Type B pancreatic cell (in vitro differentiated cells): ENCODE measurements at regions not wholly inside any gene's neighbourhood (a gene's known extent, or its start where the extent isn't known, plus 50 kb on each side); places are given as distances from the start of the nearest gene placed in this dataset.

Source experiments
- DNase-seq: peaks from one replicate; pipeline ENCODE4 v3.0.0; 2021; ENCODE audit warnings: mixed read lengths; ENCODE audit not compliant: unreplicated experiment; ENCODE audit errors: extremely low spot score
- H3K27ac Mint-ChIP-seq: 2 replicates; pipeline ENCODE4 v1.8.0; 2021; ENCODE audit warnings: mild to moderate bottlenecking, mixed read lengths
- H3K27me3 Mint-ChIP-seq: 2 replicates; pipeline ENCODE4 v1.8.0; 2021; ENCODE audit warnings: mixed read lengths
- H3K36me3 Mint-ChIP-seq: 2 replicates; pipeline ENCODE4 v1.8.0; 2021; ENCODE audit warnings: mixed read lengths
- H3K4me1 Mint-ChIP-seq: one replicate; pipeline ENCODE4 v1.8.0; 2021; ENCODE audit warnings: mixed read lengths; ENCODE audit not compliant: unreplicated experiment
- H3K4me3 Mint-ChIP-seq: 2 replicates; pipeline ENCODE4 v1.8.0; 2021; ENCODE audit warnings: mild to moderate bottlenecking, mixed read lengths
- H3K9me3 Mint-ChIP-seq: 2 replicates; pipeline ENCODE4 v1.8.0; 2021; ENCODE audit warnings: mixed read lengths
- TF ChIP-seq, protein P1 (sequence below): fragments of 200-600 bp; sonication (generic); conservative IDR thresholded peaks from 2 replicates; pipeline ENCODE4 v1.5.0; 2021; ENCODE audit warnings: antibody characterized with exemption, mild to moderate bottlenecking

DNA sequence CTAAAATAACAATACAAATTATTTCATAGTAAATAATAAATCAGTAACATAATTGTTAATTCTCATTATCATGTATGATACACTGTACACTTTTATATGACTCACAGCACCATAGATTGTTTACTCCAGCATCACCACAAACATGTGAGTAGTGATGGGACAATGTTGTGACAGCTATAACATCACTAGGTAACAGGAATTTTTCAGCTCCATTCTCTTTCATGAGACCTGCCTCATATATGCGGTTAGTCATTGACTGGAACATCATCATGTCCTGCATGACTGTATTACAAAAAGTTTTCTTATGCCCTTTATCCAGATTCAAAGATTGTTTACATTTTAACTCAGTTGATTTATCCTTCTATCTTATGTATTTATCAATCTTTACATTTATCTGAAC is 1530.0 kb downstream of the PCDH18 start:
- TF ChIP-seq, protein P1, sequence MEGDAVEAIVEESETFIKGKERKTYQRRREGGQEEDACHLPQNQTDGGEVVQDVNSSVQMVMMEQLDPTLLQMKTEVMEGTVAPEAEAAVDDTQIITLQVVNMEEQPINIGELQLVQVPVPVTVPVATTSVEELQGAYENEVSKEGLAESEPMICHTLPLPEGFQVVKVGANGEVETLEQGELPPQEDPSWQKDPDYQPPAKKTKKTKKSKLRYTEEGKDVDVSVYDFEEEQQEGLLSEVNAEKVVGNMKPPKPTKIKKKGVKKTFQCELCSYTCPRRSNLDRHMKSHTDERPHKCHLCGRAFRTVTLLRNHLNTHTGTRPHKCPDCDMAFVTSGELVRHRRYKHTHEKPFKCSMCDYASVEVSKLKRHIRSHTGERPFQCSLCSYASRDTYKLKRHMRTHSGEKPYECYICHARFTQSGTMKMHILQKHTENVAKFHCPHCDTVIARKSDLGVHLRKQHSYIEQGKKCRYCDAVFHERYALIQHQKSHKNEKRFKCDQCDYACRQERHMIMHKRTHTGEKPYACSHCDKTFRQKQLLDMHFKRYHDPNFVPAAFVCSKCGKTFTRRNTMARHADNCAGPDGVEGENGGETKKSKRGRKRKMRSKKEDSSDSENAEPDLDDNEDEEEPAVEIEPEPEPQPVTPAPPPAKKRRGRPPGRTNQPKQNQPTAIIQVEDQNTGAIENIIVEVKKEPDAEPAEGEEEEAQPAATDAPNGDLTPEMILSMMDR: no peak
- Mint-ChIP-seq H3K4me1 (no peaks in the 10 kb centered on the region), H3K4me3 (no peak overlapping the region), H3K27ac (no peak overlapping the region), H3K36me3 (no peaks in the 10 kb centered on the region), H3K9me3 (no peaks in the 10 kb centered on the region), H3K27me3 (no peaks in the 10 kb centered on the region)
- no peak for DNase-seq

DNA sequence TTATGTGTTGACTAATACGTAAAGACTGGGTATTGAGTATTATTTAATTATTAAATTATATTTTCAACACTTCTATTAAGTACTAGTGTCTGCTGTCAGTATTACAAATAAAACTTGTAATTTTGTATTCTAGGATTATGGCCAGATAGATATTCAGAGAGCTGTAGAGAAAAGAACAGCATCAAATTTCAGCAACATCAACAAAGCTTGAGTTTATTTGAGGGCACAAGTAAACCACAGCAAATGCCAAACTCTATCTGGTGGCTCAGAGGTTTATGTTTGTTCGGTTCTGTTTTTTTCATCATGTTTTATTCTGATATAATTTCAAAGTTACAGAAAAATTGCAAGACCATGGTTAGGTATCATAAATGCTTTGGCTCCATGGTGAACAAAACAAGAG is 1530.5 kb downstream of the PCDH18 start:
- H3K27me3 Mint-ChIP-seq: no peaks in the 10 kb centered on the region
- no peaks in the 10 kb centered on the region for H3K4me1 Mint-ChIP-seq
- no peaks in the 10 kb centered on the region for H3K36me3 Mint-ChIP-seq
- TF ChIP-seq, protein P1: no peak
- H3K27ac Mint-ChIP-seq: no peak overlapping the region
- no peaks in the 10 kb centered on the region for H3K9me3 Mint-ChIP-seq
- no peak overlapping the region for H3K4me3 Mint-ChIP-seq
- DNase-seq: no peak

GRCh38 chr4:136000246-136000645 is 1532.0 kb downstream of the PCDH18 start:
- H3K4me1 Mint-ChIP-seq: no peaks in the 10 kb centered on the region
- H3K36me3 Mint-ChIP-seq: no peaks in the 10 kb centered on the region
- H3K27ac Mint-ChIP-seq: no peak overlapping the region
- no peak for DNase-seq
- H3K9me3 Mint-ChIP-seq: no peaks in the 10 kb centered on the region
- TF ChIP-seq, protein P1: no peak
- no peak overlapping the region for H3K4me3 Mint-ChIP-seq
- H3K27me3 Mint-ChIP-seq: no peaks in the 10 kb centered on the region

DNA sequence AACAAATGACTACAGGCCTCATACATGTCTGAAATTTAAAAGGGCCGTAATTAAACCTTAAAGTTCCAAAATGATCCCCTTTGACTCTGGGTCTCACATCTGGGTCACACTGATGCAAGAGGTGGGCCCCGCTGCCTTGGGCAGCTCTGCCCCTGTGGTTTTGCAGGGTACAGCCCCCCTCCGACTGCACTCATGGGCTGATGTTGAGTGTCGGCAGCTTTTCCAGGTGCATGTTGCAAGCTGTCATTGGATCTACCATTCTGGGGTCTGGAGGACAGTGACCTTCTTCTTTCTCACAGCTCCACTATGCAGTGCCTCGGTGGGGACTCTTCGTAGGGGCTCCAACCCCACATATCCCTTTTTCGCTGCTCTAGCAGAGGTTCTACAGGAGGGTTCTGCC is 1537.9 kb downstream of the PCDH18 start:
- no peaks in the 10 kb centered on the region for H3K9me3 Mint-ChIP-seq
- H3K27ac Mint-ChIP-seq: no peak overlapping the region
- no peak for DNase-seq
- TF ChIP-seq, protein P1: no peak
- H3K4me1 Mint-ChIP-seq: no peaks in the 10 kb centered on the region
- no peaks in the 10 kb centered on the region for H3K36me3 Mint-ChIP-seq
- no peak overlapping the region for H3K4me3 Mint-ChIP-seq
- no peaks in the 10 kb centered on the region for H3K27me3 Mint-ChIP-seq

DNA sequence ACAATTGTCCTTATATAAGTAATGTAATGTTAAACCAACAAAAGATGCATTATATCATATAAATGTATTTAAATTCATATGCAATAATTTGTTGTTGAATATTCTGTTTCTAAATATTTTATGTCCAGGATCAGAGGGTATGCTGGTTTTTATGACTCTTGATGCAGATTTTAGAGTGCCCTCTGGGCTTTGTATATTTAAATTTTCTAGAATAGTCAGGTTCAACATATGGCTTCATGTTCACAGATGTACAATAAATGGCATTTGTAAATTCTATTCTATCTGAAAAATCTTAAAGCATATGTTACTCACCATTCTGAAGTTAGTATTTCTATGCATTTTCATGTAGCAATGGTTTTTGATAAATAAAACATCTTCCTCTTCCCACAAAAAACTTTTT is 1555.4 kb downstream of the PCDH18 start:
- H3K4me3 Mint-ChIP-seq: no peak overlapping the region
- H3K36me3 Mint-ChIP-seq: no peaks in the 10 kb centered on the region
- no peak for DNase-seq
- H3K9me3 Mint-ChIP-seq: no peaks in the 10 kb centered on the region
- H3K27me3 Mint-ChIP-seq: no peaks in the 10 kb centered on the region
- H3K4me1 Mint-ChIP-seq: no peaks in the 10 kb centered on the region
- TF ChIP-seq, protein P1: no peak
- no peak overlapping the region for H3K27ac Mint-ChIP-seq

DNA sequence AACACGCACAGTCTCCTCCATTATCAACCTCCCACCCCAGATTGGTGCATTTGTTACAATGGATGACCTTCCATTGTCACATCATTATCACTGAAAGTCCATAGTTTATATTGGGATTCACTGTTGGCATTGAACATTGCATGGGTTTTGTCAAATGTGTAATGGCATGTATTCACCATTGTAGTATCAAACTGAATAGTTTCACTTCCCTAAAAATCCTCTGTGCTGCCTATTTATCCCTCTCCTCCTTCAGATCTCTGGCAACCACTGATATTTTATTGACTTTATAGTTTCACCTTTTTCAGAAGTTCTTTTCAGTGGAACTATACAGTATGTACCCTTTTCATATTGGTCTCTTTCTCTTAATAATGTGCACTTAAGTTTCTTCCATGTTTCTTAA is 1565.4 kb downstream of the PCDH18 start:
- Mint-ChIP-seq H3K4me1 (no peaks in the 10 kb centered on the region), H3K9me3 (no peaks in the 10 kb centered on the region), H3K27ac (no peak overlapping the region), H3K27me3 (no peaks in the 10 kb centered on the region), H3K36me3 (no peaks in the 10 kb centered on the region), H3K4me3 (no peak overlapping the region)
- TF ChIP-seq, protein P1: no peak
- no peak for DNase-seq
